ENCODE measurements at regions not wholly inside any gene's neighbourhood (a gene's known extent, or its start where the extent isn't known, plus 50 kb on each side); places are given as distances from the start of the nearest gene placed in this dataset.
"Not testable (repeated sequence)": the region's sequence is repeated elsewhere in the genome, so short reads cannot be mapped to it uniquely, and the experiment has no call there.

- H3K4me1 Mint-ChIP-seq (ENCODE audit: low read depth); H3K27me3 Mint-ChIP-seq (ENCODE audit: low read depth); H3K4me3 Mint-ChIP-seq (ENCODE audit: unreplicated experiment); H3K36me3 Mint-ChIP-seq (ENCODE audit: low read depth); H3K9me3 Mint-ChIP-seq (ENCODE audit: low read depth); H3K27ac Mint-ChIP-seq (ENCODE audit: unreplicated experiment): not testable (repeated sequence)
- peak; percentile 100 for DNase-seq (ENCODE audit: low spot score)
Observed at GRCh38 chr5:34190466-34190865, 147.5 kb upstream of the C1QTNF3 start.

GRCh38 chr5:34191279-34191744 lies 148.3 kb upstream of the C1QTNF3 start:
- not testable (repeated sequence) for H3K4me3 Mint-ChIP-seq (ENCODE audit: unreplicated experiment); H3K27me3 Mint-ChIP-seq (ENCODE audit: low read depth); H3K4me1 Mint-ChIP-seq (ENCODE audit: low read depth); H3K27ac Mint-ChIP-seq (ENCODE audit: unreplicated experiment); H3K9me3 Mint-ChIP-seq (ENCODE audit: low read depth)
- H3K36me3 Mint-ChIP-seq (ENCODE audit: low read depth), result peaks cover 12% of the 10 kb centered on the region
- DNase-seq (ENCODE audit: low spot score), result peak; percentile 99

- peaks cover 12% of the 10 kb centered on the region for H3K36me3 Mint-ChIP-seq (ENCODE audit: low read depth)
- peak; percentile 99 for DNase-seq (ENCODE audit: low spot score)
- H3K4me1 Mint-ChIP-seq (ENCODE audit: low read depth); H3K4me3 Mint-ChIP-seq (ENCODE audit: unreplicated experiment); H3K27me3 Mint-ChIP-seq (ENCODE audit: low read depth); H3K9me3 Mint-ChIP-seq (ENCODE audit: low read depth); H3K27ac Mint-ChIP-seq (ENCODE audit: unreplicated experiment): not testable (repeated sequence)
Observed at GRCh38 chr5:34192064-34192922, 149.3 kb upstream of the C1QTNF3 start.

- H3K27me3 Mint-ChIP-seq (ENCODE audit: low read depth); H3K4me1 Mint-ChIP-seq (ENCODE audit: low read depth); H3K4me3 Mint-ChIP-seq (ENCODE audit: unreplicated experiment); H3K27ac Mint-ChIP-seq (ENCODE audit: unreplicated experiment); H3K9me3 Mint-ChIP-seq (ENCODE audit: low read depth): not testable (repeated sequence)
- DNase-seq (ENCODE audit: low spot score), result peak; percentile 97
- peaks cover 12% of the 10 kb centered on the region for H3K36me3 Mint-ChIP-seq (ENCODE audit: low read depth)
Observed at GRCh38 chr5:34192923-34193262, 149.9 kb upstream of the C1QTNF3 start.

- H3K4me1 Mint-ChIP-seq (ENCODE audit: low read depth); H3K27ac Mint-ChIP-seq (ENCODE audit: unreplicated experiment); H3K4me3 Mint-ChIP-seq (ENCODE audit: unreplicated experiment); H3K9me3 Mint-ChIP-seq (ENCODE audit: low read depth); H3K27me3 Mint-ChIP-seq (ENCODE audit: low read depth): not testable (repeated sequence)
- peaks cover 12% of the 10 kb centered on the region for H3K36me3 Mint-ChIP-seq (ENCODE audit: low read depth)
- DNase-seq (ENCODE audit: low spot score), result peak; percentile 97
Observed at GRCh38 chr5:34193297-34193696, 150.3 kb upstream of the C1QTNF3 start.

GRCh38 chr5:34193804-34194203 lies 150.8 kb upstream of the C1QTNF3 start:
- not testable (repeated sequence) for H3K4me3 Mint-ChIP-seq (ENCODE audit: unreplicated experiment); H3K4me1 Mint-ChIP-seq (ENCODE audit: low read depth); DNase-seq (ENCODE audit: low spot score); H3K9me3 Mint-ChIP-seq (ENCODE audit: low read depth); H3K27me3 Mint-ChIP-seq (ENCODE audit: low read depth); H3K27ac Mint-ChIP-seq (ENCODE audit: unreplicated experiment)
- H3K36me3 Mint-ChIP-seq (ENCODE audit: low read depth), result peaks cover 12% of the 10 kb centered on the region

- not testable (repeated sequence) for DNase-seq (ENCODE audit: low spot score); H3K27ac Mint-ChIP-seq (ENCODE audit: unreplicated experiment); H3K27me3 Mint-ChIP-seq (ENCODE audit: low read depth); H3K4me1 Mint-ChIP-seq (ENCODE audit: low read depth); H3K9me3 Mint-ChIP-seq (ENCODE audit: low read depth); H3K4me3 Mint-ChIP-seq (ENCODE audit: unreplicated experiment); H3K36me3 Mint-ChIP-seq (ENCODE audit: low read depth)
Observed at GRCh38 chr5:34196091-34196490, 153.1 kb upstream of the C1QTNF3 start.

- H3K9me3 Mint-ChIP-seq (ENCODE audit: low read depth); H3K27me3 Mint-ChIP-seq (ENCODE audit: low read depth); H3K4me3 Mint-ChIP-seq (ENCODE audit: unreplicated experiment); H3K27ac Mint-ChIP-seq (ENCODE audit: unreplicated experiment); H3K36me3 Mint-ChIP-seq (ENCODE audit: low read depth); H3K4me1 Mint-ChIP-seq (ENCODE audit: low read depth); DNase-seq (ENCODE audit: low spot score): not testable (repeated sequence)
Observed at GRCh38 chr5:34205347-34205746, 162.3 kb upstream of the C1QTNF3 start.

GRCh38 chr5:34217386-34217785 lies 174.4 kb upstream of the C1QTNF3 start:
- H3K9me3 Mint-ChIP-seq (ENCODE audit: low read depth); H3K36me3 Mint-ChIP-seq (ENCODE audit: low read depth); H3K4me3 Mint-ChIP-seq (ENCODE audit: unreplicated experiment); DNase-seq (ENCODE audit: low spot score); H3K27me3 Mint-ChIP-seq (ENCODE audit: low read depth): not testable (repeated sequence)
- Mint-ChIP-seq H3K4me1 (ENCODE audit: low read depth) (peaks cover 21% of the 10 kb centered on the region), H3K27ac (ENCODE audit: unreplicated experiment) (peak overlapping the region; percentile 23)

GRCh38 chr5:34221329-34222073 lies 178.5 kb upstream of the C1QTNF3 start:
- not testable (repeated sequence) for H3K27me3 Mint-ChIP-seq (ENCODE audit: low read depth); H3K27ac Mint-ChIP-seq (ENCODE audit: unreplicated experiment); H3K4me3 Mint-ChIP-seq (ENCODE audit: unreplicated experiment); H3K9me3 Mint-ChIP-seq (ENCODE audit: low read depth); H3K36me3 Mint-ChIP-seq (ENCODE audit: low read depth); DNase-seq (ENCODE audit: low spot score)
- H3K4me1 Mint-ChIP-seq (ENCODE audit: low read depth), result peaks cover 21% of the 10 kb centered on the region

- not testable (repeated sequence) for H3K27me3 Mint-ChIP-seq (ENCODE audit: low read depth); H3K9me3 Mint-ChIP-seq (ENCODE audit: low read depth); DNase-seq (ENCODE audit: low spot score); H3K36me3 Mint-ChIP-seq (ENCODE audit: low read depth); H3K27ac Mint-ChIP-seq (ENCODE audit: unreplicated experiment); H3K4me3 Mint-ChIP-seq (ENCODE audit: unreplicated experiment)
- peaks cover 14% of the 10 kb centered on the region for H3K4me1 Mint-ChIP-seq (ENCODE audit: low read depth)
Observed at GRCh38 chr5:34223158-34223557, 180.1 kb upstream of the C1QTNF3 start.

GRCh38 chr5:34230402-34230801 lies 187.4 kb upstream of the C1QTNF3 start:
- not testable (repeated sequence) for H3K27ac Mint-ChIP-seq (ENCODE audit: unreplicated experiment); H3K36me3 Mint-ChIP-seq (ENCODE audit: low read depth); H3K4me3 Mint-ChIP-seq (ENCODE audit: unreplicated experiment); H3K4me1 Mint-ChIP-seq (ENCODE audit: low read depth); H3K9me3 Mint-ChIP-seq (ENCODE audit: low read depth); H3K27me3 Mint-ChIP-seq (ENCODE audit: low read depth); DNase-seq (ENCODE audit: low spot score)

- H3K9me3 Mint-ChIP-seq (ENCODE audit: low read depth); H3K36me3 Mint-ChIP-seq (ENCODE audit: low read depth); H3K4me1 Mint-ChIP-seq (ENCODE audit: low read depth); H3K27me3 Mint-ChIP-seq (ENCODE audit: low read depth); DNase-seq (ENCODE audit: low spot score): not testable (repeated sequence)
- Mint-ChIP-seq H3K4me3 (ENCODE audit: unreplicated experiment) (peak overlapping the region; percentile 73), H3K27ac (ENCODE audit: unreplicated experiment) (peak overlapping the region; percentile 22)
Observed at GRCh38 chr5:34243802-34244201, 200.8 kb upstream of the C1QTNF3 start.
